Upper lobe of left lung (tissue), 6 donors: ENCODE measurements at regions not wholly inside any gene's neighbourhood (a gene's known extent, or its start where the extent isn't known, plus 50 kb on each side); places are given as distances from the start of the nearest gene placed in this dataset.

Source experiments
- ATAC-seq, 2 donors: fragments of 200-7000 bp; cut with Tn5 transposase; one replicate each; pipeline ENCODE4 v1.9.1; 2022; ENCODE audit warnings: mild to moderate bottlenecking in 2 of 2, moderate library complexity in 2 of 2; ENCODE audit not compliant: low FRiP score in 2 of 2
- DNase-seq, 2 donors: peaks; one replicate each; pipeline ENCODE4 v3.0.0-alpha.2; 2019 to 2020
- H3K27ac ChIP-seq, 4 donors: fragments of 200-600 bp; sonication (generic); one replicate each; pipeline ENCODE4 v1.5.1; 2016 to 2019
- H3K27me3 ChIP-seq, 4 donors: fragments of 200-600 bp; sonication (generic); one replicate each; pipeline ENCODE4 v1.5.1; 2017 to 2019
- H3K36me3 ChIP-seq, 4 donors: fragments of 200-600 bp; sonication (generic); one replicate each; pipeline ENCODE4 v1.5.1; 2016 to 2019
- H3K4me1 ChIP-seq, 4 donors: fragments of 200-600 bp; sonication (generic); one replicate each; pipeline ENCODE4 v1.5.1; 2018 to 2019
- H3K4me3 ChIP-seq, 4 donors: fragments of 200-600 bp; sonication (generic); one replicate each; pipeline ENCODE4 v1.5.1; 2017 to 2019; ENCODE audit warnings: mild to moderate bottlenecking in 2 of 4, moderate library complexity in 1 of 4
- H3K9me3 ChIP-seq, 4 donors: fragments of 200-600 bp; sonication (generic); one replicate each; pipeline ENCODE4 v1.5.1; 2018 to 2019
- EP300 ChIP-seq, 4 donors: sonication (generic); formaldehyde crosslinking; IDR thresholded peaks; one replicate each; pipeline ENCODE4 v1.5.1; 2017; ENCODE audit warnings: antibody characterized with exemption in 4 of 4, control low read depth in 2 of 4
- POLR2A ChIP-seq, 4 donors: fragments of 450-650 bp; IDR thresholded peaks; one replicate each; pipeline ENCODE4 v1.5.1; 2016 to 2017; ENCODE audit warnings: antibody characterized with exemption in 4 of 4, mild to moderate bottlenecking in 2 of 4
- POLR2AphosphoS5 ChIP-seq, 2 donors: sonication (generic); formaldehyde crosslinking; IDR thresholded peaks; one replicate each; pipeline ENCODE4 v1.5.1; 2017; ENCODE audit warnings: antibody characterized with exemption in 2 of 2
- WGBS, 2 donors: methylation state at CpG; one replicate each; pipeline ENCODE4 v1.1.5; 2017 to 2018; 5-methylcytosine and 5-hydroxymethylcytosine counted together
- TF ChIP-seq, protein P1 (sequence below), 6 experiments: fragments of 450-650 bp in 4 of 6; fragments of 200-600 bp in 2 of 6; sonication (generic) in 2 of 6; IDR thresholded peaks; one replicate each; pipeline ENCODE4 v1.5.1; 2016 to 2019; ENCODE audit warnings: antibody characterized with exemption in 6 of 6
- donor health status: DM: no; HTN: no; CAD: no; lungs with moderate emphysema.
- donor health status: DM: no; HTN: yes; CAD: no; lungs with severe emphysema.

DNA sequence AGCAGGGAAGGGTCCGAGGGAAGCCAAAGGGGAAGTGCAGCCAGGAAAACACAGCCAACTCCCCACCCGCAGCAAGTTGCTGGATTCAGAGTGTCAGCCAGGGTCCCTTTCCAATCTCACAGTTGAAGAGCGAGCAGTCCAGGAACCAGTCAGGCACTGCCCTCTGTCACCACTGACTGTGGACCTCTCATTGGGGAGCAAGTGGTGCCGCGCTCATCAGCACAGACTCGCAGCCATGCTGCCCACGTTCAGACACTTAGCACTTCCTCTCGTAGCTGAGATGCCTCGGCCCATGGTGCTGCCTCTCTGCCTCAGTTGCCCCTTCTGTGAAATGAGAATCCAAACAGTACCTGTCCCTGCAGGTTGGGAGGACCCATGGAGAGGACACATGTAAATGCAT lies 123.6 kb upstream of the CHST15 start:
- Histone ChIP-seq H3K27ac (no peak overlapping the region), H3K27me3 (no peaks in the 10 kb centered on the region), H3K4me1 (peaks cover 0 to 12% (median 6%) of the 10 kb centered on the region in 4 donors), H3K4me3 (no peak overlapping the region), H3K9me3 (no peaks in the 10 kb centered on the region), H3K36me3 (no peaks in the 10 kb centered on the region)
- DNase-seq, result no peak
- TF ChIP-seq, protein P1, sequence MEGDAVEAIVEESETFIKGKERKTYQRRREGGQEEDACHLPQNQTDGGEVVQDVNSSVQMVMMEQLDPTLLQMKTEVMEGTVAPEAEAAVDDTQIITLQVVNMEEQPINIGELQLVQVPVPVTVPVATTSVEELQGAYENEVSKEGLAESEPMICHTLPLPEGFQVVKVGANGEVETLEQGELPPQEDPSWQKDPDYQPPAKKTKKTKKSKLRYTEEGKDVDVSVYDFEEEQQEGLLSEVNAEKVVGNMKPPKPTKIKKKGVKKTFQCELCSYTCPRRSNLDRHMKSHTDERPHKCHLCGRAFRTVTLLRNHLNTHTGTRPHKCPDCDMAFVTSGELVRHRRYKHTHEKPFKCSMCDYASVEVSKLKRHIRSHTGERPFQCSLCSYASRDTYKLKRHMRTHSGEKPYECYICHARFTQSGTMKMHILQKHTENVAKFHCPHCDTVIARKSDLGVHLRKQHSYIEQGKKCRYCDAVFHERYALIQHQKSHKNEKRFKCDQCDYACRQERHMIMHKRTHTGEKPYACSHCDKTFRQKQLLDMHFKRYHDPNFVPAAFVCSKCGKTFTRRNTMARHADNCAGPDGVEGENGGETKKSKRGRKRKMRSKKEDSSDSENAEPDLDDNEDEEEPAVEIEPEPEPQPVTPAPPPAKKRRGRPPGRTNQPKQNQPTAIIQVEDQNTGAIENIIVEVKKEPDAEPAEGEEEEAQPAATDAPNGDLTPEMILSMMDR (IDR thresholded peaks at IDR 0.05), result no peak
- TF ChIP-seq EP300 (IDR thresholded peaks at IDR 0.05) (no peak), POLR2A (IDR thresholded peaks at IDR 0.05) (no peak), POLR2AphosphoS5 (IDR thresholded peaks at IDR 0.05) (no peak)
- ATAC-seq, result no peak
- 65 to 85% methylated on average over 3 to 9 of the region's 9 CpGs for WGBS, 2 donors

DNA sequence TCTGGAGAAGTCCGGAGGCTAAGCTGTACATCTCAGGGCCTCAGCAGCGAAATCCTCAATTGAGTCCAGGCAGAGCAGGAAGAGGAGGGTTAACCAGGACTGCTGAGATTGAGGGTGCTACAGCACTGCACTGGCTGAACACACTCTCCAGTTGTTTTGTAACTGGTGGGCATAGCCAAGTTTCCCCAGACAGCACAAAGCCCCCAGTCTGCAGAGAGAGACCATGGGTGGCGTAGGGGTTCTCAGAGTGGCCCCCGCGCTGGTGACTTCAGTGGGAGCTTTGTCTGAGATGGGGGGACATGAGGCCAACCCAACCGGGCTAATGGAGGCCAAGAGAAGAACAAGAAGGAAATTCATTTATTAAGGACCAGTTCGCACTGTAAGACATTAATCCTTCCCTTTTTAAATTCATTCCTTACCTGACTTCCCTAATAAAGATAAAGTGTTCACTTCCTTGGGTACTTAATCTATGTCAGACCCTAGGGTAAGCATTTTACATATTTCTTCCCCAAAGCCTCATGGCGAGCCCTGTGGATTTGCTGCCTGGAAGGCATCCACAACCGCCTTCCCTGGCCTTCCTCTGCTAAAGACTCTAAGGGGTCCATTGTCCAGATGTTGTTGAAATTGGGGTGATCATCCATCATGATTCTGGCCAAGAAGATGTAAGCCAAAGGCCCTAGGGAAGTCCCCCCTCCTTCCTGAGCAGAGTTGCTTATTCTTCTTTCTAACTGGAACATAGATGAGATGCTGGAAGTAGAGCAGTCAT lies 121.4 kb upstream of the CHST15 start:
- Histone ChIP-seq H3K36me3 (no peaks in the 10 kb centered on the region), H3K4me1 (no peaks in the 10 kb centered on the region), H3K27ac (no peak overlapping the region), H3K9me3 (no peaks in the 10 kb centered on the region), H3K27me3 (no peaks in the 10 kb centered on the region), H3K4me3 (no peak overlapping the region)
- WGBS, 2 donors, result 93 to 94% methylated on average over 9 of the region's 9 CpGs
- DNase-seq (no peak), ATAC-seq (no peak)
- TF ChIP-seq POLR2A (IDR thresholded peaks at IDR 0.05) (no peak), EP300 (IDR thresholded peaks at IDR 0.05) (no peak), POLR2AphosphoS5 (IDR thresholded peaks at IDR 0.05) (no peak)

GRCh38 chr10:124213899-124214510 lies 120.6 kb upstream of the CHST15 start:
- no peaks in the 10 kb centered on the region for H3K36me3 ChIP-seq
- H3K4me3 ChIP-seq, result no peak overlapping the region
- no peaks in the 10 kb centered on the region for H3K4me1 ChIP-seq
- H3K27ac ChIP-seq, result no peak overlapping the region
- H3K27me3 ChIP-seq, result no peaks in the 10 kb centered on the region
- WGBS, 2 donors, result 87 to 92% methylated on average over 9 of the region's 9 CpGs
- no peaks in the 10 kb centered on the region for H3K9me3 ChIP-seq
- ATAC-seq, result no peak
- TF ChIP-seq POLR2A (IDR thresholded peaks at IDR 0.05), result no peak
- TF ChIP-seq POLR2AphosphoS5 (IDR thresholded peaks at IDR 0.05), result no peak
- no peak for TF ChIP-seq EP300 (IDR thresholded peaks at IDR 0.05)
- TF ChIP-seq, protein P1 (IDR thresholded peaks at IDR 0.05), result no peak
- DNase-seq, result no peak

- Histone ChIP-seq H3K27ac (no peak overlapping the region), H3K4me1 (no peaks in the 10 kb centered on the region), H3K36me3 (no peaks in the 10 kb centered on the region), H3K4me3 (no peak overlapping the region), H3K27me3 (no peaks in the 10 kb centered on the region), H3K9me3 (no peaks in the 10 kb centered on the region)
- DNase-seq (no peak), ATAC-seq (no peak)
- WGBS, 2 donors, result 88 to 95% methylated on average over 2 of the region's 2 CpGs
- TF ChIP-seq, protein P1 (IDR thresholded peaks at IDR 0.05), result no peak
- TF ChIP-seq POLR2A (IDR thresholded peaks at IDR 0.05) (no peak), POLR2AphosphoS5 (IDR thresholded peaks at IDR 0.05) (no peak), EP300 (IDR thresholded peaks at IDR 0.05) (no peak)
Observed at GRCh38 chr10:124213471-124213870, 120.1 kb upstream of the CHST15 start.

DNA sequence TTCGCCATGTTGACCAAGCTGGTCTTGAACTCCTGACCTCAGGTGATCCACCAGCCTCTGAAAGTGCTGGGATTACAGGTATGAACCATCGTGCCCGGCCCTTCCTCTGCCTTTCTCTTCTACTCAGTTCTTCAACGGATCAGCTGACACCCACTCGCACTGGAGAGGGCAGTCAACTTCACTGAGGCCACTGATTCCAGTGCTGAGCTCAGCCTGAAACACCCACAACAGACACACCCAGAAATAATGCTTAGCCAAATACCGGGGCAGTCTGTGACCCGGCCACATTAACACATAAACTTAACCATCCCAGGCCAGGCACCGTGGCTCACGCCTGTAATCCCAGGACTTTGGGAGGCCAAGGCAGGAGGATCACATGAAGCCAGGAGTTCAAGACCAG lies 119.3 kb upstream of the CHST15 start:
- no peak for DNase-seq
- H3K27ac ChIP-seq, result no peak overlapping the region
- no peak for ATAC-seq
- H3K9me3 ChIP-seq, result no peaks in the 10 kb centered on the region
- no peaks in the 10 kb centered on the region for H3K4me1 ChIP-seq
- H3K27me3 ChIP-seq, result no peaks in the 10 kb centered on the region
- WGBS, 2 donors, result 90 to 96% methylated on average over 9 of the region's 9 CpGs
- no peak overlapping the region for H3K4me3 ChIP-seq
- H3K36me3 ChIP-seq, result no peaks in the 10 kb centered on the region
- no peak for TF ChIP-seq POLR2AphosphoS5 (IDR thresholded peaks at IDR 0.05)
